ENCODE measurements at regions not wholly inside any gene's neighbourhood (a gene's known extent, or its start where the extent isn't known, plus 50 kb on each side); places are given as distances from the start of the nearest gene placed in this dataset.

- TF ChIP-seq CTCF (optimal IDR thresholded peaks at IDR 0.05 in 1 of 3, IDR thresholded peaks at IDR 0.05 in 1 of 3, conservative IDR thresholded peaks at IDR 0.05 in 1 of 3; ENCODE audit: extremely low read depth in 1 of 3, insufficient read depth in 2 of 3, low read length in 3 of 3) = no peak
- no peak for TF ChIP-seq EZH2 (IDR thresholded peaks at IDR 0.05; ENCODE audit: low read length)
Measured at GRCh38 chr1:221240690-221241089, 361.4 kb downstream of the HLX start.
